Brain microvascular endothelial cell (primary cell): ENCODE measurements at regions not wholly inside any gene's neighbourhood (a gene's known extent, or its start where the extent isn't known, plus 50 kb on each side); places are given as distances from the start of the nearest gene placed in this dataset.

Source experiments
- DNase-seq: peaks from one replicate; pipeline ENCODE4 v3.0.0-alpha.2; 2020
- H3K27ac ChIP-seq: fragments of 250-450 bp; sonication (Bioruptor Pico); 2 replicates; pipeline ENCODE4 v1.5.1; 2020; ENCODE audit warnings: mild to moderate bottlenecking, moderate library complexity
- H3K27me3 ChIP-seq: fragments of 250-450 bp; sonication (Bioruptor Pico); replicated peaks from 2 replicates; pipeline ENCODE4 v1.5.1; 2020; ENCODE audit warnings: mild to moderate bottlenecking
- H3K36me3 ChIP-seq: fragments of 250-450 bp; sonication (Bioruptor Pico); replicated peaks from 2 replicates; pipeline ENCODE4 v1.5.1; 2020; ENCODE audit warnings: mild to moderate bottlenecking
- H3K4me3 ChIP-seq: 2 replicates; pipeline ENCODE4 v1.5.1; 2011; ENCODE audit warnings: low read depth, mild to moderate bottlenecking, control low read depth, low read length, moderate library complexity
- in situ Hi-C: cut with HindIII; loops from 2 replicates; pipeline ENCODE4 v1.10.0; 2017; ENCODE audit warnings: low sequenced_read_pairs, low pct_ligation_motif_present
- TF ChIP-seq, protein P1 (sequence below): IDR thresholded peaks from 2 replicates; pipeline ENCODE4 v1.5.1; 2011; ENCODE audit warnings: low read depth, mild to moderate bottlenecking, moderate library complexity, low read length, control low read depth, inconsistent platforms; ENCODE audit errors: missing control alignments

DNA sequence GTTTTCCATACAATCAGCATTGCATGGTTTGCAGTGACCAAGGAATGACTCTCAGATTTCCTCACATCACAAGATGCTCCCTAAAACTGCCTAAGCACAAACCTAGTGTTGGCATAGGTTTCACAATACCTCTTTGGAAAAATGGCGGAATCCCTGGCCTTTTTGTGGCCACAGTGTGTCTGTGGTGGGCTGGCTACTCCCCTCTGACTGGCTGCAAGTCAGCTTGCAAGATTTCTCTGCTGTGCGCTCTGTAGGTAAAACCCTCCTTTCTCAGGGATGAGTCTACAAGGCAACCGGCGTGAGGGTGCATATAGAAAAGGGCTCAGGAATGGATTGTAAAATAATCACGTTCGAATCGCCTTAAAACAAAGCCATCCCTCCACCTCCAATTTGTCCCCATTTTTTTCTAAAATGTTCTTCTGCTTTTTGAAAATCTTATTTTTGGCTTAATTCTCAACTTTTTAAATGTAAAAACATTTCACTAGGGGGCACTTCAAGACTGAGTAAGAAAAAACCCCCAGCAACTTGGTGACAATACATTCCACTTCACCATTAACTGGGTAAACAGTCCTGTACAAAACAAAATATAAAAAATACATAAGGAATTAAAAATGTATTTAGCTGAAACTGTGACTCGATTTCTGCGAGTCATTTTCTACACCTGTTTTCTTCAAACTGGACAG, 235.6 kb downstream of the STIM2 start:
- H3K27ac ChIP-seq = no peak overlapping the region
- in situ Hi-C loops = no loop called here
- no peaks in the 10 kb centered on the region for H3K27me3 ChIP-seq
- TF ChIP-seq, protein P1, sequence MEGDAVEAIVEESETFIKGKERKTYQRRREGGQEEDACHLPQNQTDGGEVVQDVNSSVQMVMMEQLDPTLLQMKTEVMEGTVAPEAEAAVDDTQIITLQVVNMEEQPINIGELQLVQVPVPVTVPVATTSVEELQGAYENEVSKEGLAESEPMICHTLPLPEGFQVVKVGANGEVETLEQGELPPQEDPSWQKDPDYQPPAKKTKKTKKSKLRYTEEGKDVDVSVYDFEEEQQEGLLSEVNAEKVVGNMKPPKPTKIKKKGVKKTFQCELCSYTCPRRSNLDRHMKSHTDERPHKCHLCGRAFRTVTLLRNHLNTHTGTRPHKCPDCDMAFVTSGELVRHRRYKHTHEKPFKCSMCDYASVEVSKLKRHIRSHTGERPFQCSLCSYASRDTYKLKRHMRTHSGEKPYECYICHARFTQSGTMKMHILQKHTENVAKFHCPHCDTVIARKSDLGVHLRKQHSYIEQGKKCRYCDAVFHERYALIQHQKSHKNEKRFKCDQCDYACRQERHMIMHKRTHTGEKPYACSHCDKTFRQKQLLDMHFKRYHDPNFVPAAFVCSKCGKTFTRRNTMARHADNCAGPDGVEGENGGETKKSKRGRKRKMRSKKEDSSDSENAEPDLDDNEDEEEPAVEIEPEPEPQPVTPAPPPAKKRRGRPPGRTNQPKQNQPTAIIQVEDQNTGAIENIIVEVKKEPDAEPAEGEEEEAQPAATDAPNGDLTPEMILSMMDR = no peak
- no peaks in the 10 kb centered on the region for H3K36me3 ChIP-seq
- no peak overlapping the region for H3K4me3 ChIP-seq
- no peak for DNase-seq

GRCh38 chr4:27098034-27098433, 237.4 kb downstream of the STIM2 start:
- Histone ChIP-seq H3K36me3 (no peaks in the 10 kb centered on the region), H3K4me3 (no peak overlapping the region), H3K27ac (no peak overlapping the region), H3K27me3 (no peaks in the 10 kb centered on the region)
- no peak for DNase-seq
- in situ Hi-C loops = no loop called here
- TF ChIP-seq, protein P1 = no peak

DNA sequence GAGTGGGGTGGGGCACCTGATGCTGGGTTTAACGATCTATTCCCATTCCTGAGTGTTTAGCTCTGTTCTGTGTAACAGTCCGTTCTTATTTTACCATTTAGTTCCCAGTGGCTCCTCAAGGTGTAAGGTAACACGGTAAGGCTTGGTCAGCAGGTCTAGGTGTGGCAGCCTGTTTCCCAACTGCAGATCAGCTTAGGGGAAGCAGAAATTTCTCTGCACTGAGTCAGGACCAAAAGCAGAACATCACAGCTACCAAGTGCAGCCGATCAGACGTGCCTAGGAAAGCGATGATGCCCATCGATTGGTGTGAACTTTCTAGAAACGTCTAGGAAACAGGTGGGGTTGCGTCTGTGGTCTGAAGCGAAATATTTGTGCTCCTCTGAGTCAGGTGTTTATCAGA, 240.1 kb downstream of the STIM2 start:
- Histone ChIP-seq H3K27ac (no peak overlapping the region), H3K36me3 (no peaks in the 10 kb centered on the region), H3K4me3 (no peak overlapping the region), H3K27me3 (no peaks in the 10 kb centered on the region)
- DNase-seq = no peak
- TF ChIP-seq, protein P1 = no peak
- in situ Hi-C loops = no loop called here

- no peaks in the 10 kb centered on the region for H3K36me3 ChIP-seq
- H3K4me3 ChIP-seq = no peak overlapping the region
- no peak overlapping the region for H3K27ac ChIP-seq
- no peaks in the 10 kb centered on the region for H3K27me3 ChIP-seq
- no peak for DNase-seq
- in situ Hi-C loops = no loop called here
- TF ChIP-seq, protein P1 = no peak
Measured at GRCh38 chr4:27101126-27101525, 240.5 kb downstream of the STIM2 start.

GRCh38 chr4:27101561-27101960, 240.9 kb downstream of the STIM2 start:
- Histone ChIP-seq H3K36me3 (no peaks in the 10 kb centered on the region), H3K27me3 (no peaks in the 10 kb centered on the region), H3K27ac (no peak overlapping the region), H3K4me3 (no peak overlapping the region)
- TF ChIP-seq, protein P1 = no peak
- DNase-seq = no peak
- in situ Hi-C loops = no loop called here

- TF ChIP-seq, protein P1 = no peak
- no peaks in the 10 kb centered on the region for H3K36me3 ChIP-seq
- DNase-seq = no peak
- in situ Hi-C loops = no loop called here
- H3K27me3 ChIP-seq = no peaks in the 10 kb centered on the region
- H3K4me3 ChIP-seq = no peak overlapping the region
- H3K27ac ChIP-seq = no peak overlapping the region
Measured at GRCh38 chr4:27111627-27112026, 251.0 kb downstream of the STIM2 start.
